MM.1S (cell line): ENCODE measurements at regions not wholly inside any gene's neighbourhood (a gene's known extent, or its start where the extent isn't known, plus 50 kb on each side); places are given as distances from the start of the nearest gene placed in this dataset.

ENCODE experiments used
- CTCF ChIP-seq: fragments of 300-600 bp; sonication (generic); IDR thresholded peaks from 2 replicates; pipeline ENCODE4 v1.5.1; 2016; ENCODE audit warnings: antibody characterized with exemption, low read length, mixed read lengths
- EZH2phosphoT487 ChIP-seq: fragments of 300-600 bp; sonication (generic); IDR thresholded peaks from 2 replicates; pipeline ENCODE4 v1.6.1; 2018; ENCODE audit warnings: antibody characterized with exemption, low read length

GRCh38 chr2:35688309-35688708 lies 667.3 kb upstream of the CRIM1 start:
- TF ChIP-seq CTCF (no peak), EZH2phosphoT487 (no peak)
